Retina (tissue), 1 donor: ENCODE measurements at regions not wholly inside any gene's neighbourhood (a gene's known extent, or its start where the extent isn't known, plus 50 kb on each side); places are given as distances from the start of the nearest gene placed in this dataset.
"Not testable (repeated sequence)": the region's sequence is repeated elsewhere in the genome, so short reads cannot be mapped to it uniquely, and the experiment has no call there.

Source experiments
- DNase-seq: peaks from one replicate; pipeline ENCODE4 v3.0.0-alpha.2; 2016

DNA sequence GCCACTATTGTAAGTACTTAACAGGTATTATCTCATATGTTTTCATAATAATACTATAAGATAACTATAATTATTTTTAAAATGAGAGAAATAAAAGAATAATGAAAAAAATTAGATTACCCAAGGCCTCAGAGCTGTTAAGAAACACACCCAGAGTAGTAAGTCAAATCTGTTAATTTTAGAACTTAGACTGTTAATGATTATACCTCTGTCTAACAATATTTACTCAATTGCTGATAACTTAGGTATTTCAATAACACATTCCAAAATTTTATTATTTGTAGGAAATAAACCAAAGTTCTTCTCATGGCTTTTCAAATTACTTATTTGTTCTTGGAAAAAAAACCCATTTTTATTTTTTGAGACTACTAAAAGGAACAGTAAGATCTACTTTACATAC lies 227.5 kb upstream of the KCNH7 start:
- DNase-seq: no peak

DNA sequence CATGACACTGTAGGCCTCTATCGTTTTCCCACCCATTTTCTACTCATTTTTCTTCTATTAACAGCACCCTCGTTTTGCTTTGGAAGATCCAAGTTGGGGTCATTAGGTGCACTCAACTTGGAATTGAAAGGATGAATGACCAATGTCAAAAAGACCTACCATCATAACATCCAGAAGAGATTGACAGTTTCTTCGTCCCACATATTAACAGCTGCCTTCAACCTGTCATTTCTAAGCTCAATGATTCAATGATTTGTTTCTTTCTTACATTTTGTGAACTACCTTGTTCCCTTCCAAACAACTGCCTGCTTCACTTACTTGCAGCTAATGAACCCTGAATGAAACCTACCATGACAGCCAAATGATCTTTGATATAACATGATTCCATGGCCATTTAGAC lies 224.0 kb upstream of the KCNH7 start:
- DNase-seq: no peak

DNA sequence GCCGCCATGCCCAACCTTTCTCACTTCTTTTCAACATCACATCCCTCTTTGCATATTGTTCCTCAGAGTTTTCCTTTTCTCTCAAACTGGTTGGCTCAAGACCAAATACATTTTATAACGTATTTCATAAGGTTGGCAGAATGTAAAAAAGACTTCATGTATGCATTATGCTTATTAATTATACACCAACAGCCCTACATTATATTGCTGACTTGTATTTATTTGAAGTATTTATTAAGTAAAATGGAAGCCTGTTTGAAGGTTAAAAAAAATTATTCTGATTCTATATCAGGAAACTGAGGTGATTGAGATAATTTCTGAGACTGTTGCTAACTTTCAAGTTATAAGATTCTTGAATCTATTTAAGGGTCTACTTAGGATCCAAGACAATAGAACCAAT lies 208.0 kb upstream of the KCNH7 start:
- DNase-seq: no peak

DNA sequence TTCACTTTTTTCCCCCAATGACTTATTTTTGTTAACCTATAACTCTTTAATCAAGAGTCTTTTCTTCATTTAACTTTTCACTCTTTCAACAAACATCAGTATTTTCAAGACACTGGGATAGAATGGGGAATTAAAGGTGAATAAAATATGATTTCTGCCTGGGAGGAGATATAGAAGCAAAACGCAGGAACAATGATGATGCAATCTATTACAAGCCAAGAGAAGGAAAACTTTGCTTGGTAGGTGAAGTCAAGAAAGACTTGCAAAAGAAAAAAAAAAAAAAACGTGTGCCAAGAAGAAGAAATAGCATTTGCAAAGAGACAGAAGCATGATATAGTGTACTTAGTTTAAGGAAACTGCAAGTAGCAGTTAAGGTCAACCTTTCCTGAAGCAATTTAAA lies 207.3 kb upstream of the KCNH7 start:
- no peak for DNase-seq

DNA sequence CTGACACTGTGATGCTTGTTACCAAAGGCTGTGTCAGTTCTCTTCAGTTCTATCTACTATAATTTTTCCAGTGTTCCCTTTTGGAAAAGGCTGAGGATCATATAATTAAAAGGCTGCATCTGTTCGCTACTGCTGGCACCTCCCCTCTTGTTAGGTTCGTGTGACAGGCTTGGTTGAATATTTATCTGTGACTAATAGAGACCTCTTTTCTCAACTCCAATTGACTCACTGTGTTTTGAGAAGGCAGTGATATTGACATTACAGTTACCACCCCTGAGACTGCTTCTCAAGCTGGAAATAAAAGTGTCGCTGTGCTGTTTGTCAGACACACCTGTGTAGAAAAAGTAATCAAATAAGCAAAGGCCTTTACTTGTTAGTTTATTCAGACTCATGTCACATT lies 205.5 kb upstream of the KCNH7 start:
- peak; percentile 26 for DNase-seq

DNA sequence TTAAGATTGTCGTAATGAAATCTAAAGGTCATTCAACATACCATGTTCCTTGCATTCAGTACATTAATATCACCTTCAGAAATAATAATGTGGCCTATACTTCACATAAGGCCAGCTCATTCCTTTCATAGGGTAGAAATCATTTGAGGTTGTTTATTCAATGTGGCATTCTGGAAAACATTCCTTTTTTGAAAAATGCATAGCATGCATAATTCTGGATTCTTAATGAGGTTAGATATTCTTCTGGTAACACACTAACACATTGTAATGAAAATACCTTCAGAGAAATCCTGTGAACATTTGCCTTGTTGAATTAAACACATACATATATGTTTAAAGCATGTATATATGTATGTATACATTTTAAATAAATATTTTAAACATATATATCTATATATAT lies 204.6 kb upstream of the KCNH7 start:
- no peak for DNase-seq

DNA sequence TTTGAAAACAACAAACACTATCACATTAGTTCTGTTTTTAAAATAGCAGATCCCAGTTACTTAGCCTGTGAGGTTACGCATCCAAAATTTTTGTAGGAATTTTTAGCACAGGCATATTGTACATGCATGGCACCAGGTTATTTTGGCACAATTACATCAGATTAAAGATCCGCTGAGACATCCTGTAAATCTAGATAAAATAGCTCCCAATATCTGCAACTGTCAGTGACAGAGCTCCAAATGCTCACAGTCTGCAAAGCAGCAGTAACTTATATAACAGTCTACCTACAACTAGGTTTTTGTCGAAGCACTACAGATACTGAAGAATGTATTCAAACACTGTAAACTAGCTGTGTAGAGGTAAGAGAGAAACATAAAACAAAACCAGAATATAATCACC lies 200.7 kb upstream of the KCNH7 start:
- no peak for DNase-seq

DNA sequence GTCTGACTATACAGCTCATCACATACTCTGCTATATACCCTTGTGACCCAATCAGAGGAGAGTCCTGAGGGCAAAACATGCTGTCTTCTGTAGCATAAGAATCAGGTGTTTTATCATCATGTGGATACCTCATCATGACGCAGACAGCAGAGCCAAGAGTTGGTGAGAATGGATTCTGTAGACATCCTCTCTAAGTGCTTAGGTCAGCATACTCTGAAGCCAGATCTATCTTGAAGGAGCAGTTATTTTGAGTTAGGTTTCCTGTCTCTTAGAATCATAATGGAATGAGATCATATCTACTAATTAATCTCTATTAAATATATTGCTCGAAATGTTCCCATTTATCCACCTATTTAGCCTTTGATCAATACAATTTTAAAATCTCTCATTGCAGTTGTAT lies 190.2 kb upstream of the KCNH7 start:
- DNase-seq: no peak

DNA sequence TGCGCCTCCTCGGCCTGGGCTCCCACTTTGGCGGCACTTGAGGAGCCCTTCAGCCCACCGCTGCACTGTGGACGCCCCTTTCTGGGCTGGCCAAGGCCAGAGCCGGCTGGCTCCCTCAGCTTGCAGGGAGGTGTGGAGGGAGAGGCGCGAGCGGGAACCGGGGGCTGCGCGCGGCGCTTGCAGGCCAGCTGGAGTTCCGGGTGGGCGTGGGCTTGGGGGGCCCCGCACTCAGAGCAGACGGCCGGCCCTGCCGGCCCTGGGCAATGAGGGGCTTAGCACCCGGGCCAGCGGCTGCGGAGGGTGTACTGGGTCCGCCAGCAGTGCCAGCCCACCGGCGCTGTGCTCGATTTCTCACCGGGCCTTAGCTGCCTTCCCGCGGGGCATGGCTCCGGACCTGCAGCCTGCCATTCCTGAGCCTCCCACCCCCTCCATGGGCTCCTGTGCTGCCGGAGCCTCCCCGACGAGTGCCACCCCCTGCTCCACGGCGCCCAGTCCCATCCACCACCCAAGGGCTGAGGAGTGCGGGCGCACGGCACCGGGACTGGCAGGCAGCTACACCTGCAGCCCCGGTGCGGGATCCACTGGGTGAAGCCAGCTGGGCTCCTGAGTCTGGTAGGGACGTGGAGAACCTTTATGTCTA lies 187.7 kb upstream of the KCNH7 start:
- DNase-seq: not testable (repeated sequence)

DNA sequence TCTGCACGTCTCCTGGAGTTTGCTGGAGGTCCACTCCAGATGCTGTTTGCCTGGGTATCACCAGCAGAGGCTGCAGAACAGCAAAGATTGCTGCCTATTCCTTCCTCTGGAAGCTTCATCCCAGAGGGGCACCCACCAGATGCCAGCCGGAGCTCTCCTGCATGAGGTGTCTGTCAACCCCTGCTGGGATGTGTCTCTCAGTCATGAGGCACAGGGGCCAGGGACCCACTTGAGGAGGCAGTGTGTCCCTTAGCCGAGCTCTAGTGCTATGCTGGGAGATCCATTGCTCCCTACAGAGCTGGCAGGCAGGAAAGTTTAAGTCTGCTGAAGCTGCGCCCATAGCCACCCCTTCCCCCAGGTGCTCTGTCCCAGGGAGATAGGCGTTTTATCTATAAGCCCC lies 178.3 kb upstream of the KCNH7 start:
- DNase-seq: not testable (repeated sequence)

DNA sequence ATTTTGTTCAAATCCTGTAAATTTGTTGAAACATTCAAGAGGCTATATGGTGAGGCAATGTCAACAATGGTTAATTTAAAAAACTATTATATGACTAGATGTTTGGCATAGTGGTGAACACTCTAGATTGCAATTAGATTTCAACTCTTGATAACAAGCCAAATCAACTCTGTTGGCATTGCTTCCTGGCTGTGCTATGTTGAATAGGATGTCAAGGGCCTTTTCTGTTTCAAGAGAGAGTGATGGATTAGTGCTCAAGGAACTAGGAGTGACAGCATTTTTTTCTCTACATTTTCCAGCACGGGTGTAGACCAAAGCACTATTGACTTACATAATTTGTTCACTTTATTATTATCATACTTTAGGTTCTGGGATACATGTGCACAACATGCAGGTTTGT lies 172.4 kb upstream of the KCNH7 start:
- no peak for DNase-seq

DNA sequence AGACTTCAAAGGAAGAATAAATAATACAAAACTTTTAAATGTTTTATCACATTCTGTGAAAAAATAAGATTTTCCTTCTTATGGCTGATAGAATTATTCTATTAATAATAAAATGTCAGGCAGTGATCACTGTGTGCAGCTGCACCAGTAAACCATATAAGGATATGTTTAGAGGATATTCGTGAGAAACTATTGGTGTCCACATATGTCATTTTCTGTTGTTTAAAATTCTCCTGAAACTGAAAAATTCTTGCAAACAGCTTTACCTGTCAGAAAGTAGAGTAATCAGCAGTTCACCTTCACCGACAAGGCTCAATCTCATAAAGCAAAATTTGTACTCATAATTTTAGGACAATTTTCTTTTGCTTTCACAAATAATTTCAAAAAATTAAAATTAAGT lies 170.1 kb upstream of the KCNH7 start:
- DNase-seq: no peak

DNA sequence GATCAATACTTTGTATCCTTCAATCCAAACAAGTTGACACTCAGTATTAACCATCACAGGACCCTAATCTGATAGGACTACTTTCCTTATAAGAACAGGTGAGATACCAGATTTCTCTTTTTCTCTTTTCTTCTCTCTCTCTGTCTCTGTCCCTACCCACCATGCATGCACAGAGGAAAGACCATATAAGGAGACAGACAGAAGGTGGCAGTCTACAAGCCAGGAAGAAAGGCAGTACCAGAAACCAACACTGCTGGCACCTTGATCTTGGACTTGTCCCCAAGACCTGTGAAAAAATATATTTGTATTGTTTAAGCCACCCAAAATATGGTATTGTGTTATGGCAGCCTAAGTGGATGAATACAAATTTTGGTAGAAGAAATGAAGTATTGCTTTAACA lies 156.2 kb upstream of the KCNH7 start:
- DNase-seq: no peak

DNA sequence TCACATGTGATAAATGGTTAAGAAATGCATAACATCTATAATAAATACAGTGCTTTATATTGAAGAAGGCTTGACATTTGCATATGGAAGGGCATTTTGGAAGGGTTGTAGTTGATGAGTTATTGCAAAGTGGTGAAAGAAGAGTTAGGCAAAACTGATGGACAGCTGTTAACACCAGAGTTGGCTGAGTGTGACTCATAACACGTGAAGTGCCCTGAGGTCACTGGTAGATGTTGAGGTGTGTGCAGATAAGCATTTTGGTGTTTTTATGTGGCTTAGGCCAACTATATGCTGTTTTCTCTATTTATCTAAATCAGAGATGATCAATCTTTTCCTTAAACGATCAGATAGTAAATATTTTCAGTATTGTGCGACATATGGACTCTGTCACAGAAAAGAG lies 154.3 kb upstream of the KCNH7 start:
- DNase-seq: no peak

DNA sequence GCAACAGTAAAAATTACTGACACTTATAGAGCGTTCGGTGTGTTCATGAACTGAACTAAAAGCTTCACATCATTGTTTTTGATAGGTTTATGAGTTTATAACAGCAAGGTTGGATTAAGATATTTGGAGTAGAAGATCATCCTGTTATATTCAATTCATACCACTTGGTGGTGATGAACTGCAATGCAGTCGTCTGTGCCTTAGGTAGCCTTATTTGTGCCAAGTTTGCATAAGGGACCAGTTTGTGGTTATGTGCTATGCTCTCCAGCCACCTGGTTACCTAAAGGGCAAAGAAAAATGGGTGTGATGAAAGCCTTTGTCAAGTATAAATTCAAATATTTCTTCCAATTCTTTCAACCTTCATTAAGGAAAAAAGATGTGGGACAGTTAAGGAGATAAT lies 150.9 kb upstream of the KCNH7 start:
- no peak for DNase-seq

DNA sequence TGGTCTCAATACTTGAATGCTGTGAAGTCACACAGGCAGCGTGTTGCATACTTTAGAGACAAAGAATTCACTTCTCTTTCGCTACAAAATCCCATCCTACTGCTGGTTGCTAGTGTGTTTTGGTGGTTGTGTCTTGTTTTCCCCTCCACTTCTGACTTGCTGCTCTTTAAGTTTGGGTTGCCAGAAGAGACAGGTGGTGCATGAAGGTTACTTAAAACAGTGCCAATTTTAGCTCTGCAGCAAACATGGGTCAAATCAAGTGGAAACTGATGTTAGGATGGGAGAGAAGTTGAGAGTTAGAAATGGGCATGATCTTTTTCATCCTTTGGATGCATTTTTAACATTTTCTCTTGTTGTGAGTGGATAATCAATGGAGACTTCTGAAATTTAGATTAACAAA lies 136.2 kb upstream of the KCNH7 start:
- DNase-seq: no peak

DNA sequence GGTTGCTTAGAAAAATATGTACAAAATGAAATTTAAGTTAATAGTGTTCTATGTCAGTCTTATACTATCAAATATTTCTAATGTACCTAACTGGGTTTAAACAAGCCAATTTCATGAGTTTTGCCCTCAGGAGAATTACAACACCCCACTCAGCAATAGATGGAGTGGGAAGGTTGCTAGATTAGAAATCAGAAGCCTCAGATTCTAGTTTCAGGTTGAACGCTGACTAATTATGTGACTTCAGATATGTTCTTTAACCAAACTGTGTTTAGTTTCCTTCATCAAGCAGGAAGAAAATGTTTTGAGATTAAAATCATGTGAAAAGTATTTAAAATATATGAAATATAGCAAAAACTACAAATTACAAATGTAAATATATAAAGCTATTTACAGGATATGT lies 133.8 kb upstream of the KCNH7 start:
- no peak for DNase-seq

DNA sequence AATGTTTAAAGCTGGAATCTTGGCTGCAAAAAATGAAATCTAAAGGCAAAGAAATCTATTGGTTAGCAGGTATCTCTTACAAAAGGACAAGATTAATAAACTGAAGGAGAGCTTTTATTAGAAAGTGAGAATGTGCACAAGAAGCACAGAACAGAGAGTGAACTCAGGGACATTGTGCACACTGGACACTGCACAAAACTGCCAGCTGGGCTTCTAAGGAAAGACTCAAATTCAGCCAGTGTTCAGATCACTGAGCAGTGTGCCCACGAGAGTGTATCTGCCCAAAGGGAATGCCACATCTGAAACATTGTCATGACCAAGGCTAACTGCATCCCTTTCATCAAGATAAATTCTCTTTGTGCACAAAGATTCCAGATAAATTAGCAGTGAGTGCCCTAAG lies 129.7 kb upstream of the KCNH7 start:
- peak; percentile 14 for DNase-seq

DNA sequence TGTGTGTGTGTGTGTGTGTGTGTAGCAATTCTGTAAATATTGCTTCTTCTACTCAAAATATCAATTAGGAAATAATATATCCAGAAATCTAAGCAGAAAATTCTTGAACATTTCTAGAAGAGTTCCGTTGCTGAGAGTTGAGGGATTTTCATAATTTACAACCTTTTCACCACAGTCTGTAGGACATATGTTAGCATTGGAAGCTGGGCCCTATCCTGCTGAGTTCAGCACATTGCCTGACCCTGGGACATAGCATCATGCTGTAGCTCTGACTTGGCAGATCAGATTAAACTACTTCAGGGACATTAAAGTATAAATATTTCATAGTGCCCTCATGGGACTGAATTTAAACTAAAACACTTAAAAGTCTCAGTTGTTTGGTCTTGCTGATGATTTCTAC lies 129.2 kb upstream of the KCNH7 start:
- peak; percentile 12 for DNase-seq

DNA sequence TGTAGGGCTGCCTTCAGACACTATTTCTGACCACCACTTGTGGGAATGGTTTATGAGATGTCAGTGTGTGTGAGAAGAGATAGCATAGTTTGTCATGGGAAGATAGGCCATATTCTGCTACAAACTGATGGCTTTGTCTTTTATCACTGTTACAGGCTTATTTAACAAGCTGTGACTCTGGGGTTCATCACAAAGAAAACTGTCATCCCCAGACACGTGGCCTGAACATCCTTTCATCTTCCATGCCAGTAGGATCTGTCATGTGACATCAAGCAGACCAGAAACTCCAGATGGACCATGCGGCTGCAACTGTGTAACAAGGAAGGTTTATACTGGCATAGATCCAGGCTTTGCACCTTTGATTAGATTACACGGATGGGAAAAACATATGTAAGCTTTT lies 128.6 kb upstream of the KCNH7 start:
- DNase-seq: peak; percentile 3

DNA sequence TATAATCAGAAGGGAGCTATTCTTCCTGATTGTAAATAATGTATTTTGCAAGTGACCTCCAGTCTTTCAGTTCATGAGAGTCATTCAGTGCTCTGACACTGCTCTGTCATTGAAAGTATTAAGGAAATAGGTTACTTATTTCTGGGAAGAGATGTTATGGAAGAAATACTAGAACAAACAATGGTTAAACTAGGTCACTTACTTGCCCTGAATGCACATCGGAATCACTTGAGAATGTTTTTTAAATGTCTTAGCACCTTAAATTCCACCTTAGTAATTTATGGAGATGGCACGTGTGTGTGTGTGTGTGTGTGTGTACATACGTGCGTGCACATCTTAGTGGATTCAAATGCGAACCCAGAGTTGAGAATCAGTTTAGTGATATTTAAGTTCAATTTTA lies 126.6 kb upstream of the KCNH7 start:
- DNase-seq: no peak

DNA sequence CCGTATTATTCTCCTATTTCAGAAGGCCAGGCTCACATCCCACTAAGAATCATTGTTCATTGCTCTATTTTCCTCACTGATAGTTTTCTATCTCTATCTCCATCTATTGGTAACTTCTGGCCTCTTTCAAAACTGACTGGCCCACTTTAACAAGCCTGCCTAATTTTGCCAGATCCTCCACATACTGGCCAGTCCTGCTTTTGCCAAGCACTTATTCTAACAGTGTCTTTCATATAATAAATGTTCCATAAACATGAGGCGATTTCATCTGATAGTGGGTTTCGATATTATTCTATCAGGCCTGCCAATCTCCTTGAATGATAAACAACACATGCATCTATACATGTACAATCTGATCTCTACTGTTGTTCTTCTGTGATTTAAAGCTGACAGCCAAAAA lies 125.9 kb upstream of the KCNH7 start:
- no peak for DNase-seq

DNA sequence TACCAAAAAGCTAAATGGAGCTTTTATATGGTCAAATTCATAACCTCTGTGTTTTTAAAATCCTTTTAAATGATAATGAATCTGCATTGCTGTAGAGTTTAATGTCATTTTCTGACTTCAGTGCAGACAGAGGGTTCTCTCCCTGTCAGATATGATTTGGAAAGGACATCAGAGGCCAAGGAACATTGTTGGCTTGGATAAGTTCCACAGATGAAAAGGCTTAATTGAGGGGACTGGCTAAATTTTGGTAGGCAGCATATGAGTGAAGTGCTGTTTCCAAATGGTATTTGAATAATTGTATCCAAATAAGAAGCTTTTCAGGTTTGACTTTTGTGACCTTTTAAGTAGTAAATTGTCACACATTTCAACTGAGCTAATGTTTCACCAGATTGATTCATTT lies 124.6 kb upstream of the KCNH7 start:
- no peak for DNase-seq

DNA sequence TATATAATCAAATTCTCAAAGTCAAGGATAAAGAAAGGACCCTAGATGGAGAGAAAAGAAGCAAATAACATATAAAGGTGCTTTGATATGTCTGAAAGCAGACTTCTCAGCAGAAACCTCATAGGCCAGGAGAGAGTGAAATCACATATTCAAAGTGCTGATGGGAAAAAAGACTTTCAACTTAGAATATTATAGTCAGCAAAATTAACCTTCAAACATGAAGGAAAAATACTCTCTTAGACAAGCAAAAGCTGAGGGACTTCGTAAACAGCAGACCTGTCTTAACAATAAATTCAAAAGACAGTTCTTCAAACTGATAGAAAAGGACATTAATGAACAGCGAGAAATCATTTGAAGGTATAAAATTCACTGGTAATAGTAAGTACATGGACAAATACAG lies 107.2 kb upstream of the KCNH7 start:
- no peak for DNase-seq

DNA sequence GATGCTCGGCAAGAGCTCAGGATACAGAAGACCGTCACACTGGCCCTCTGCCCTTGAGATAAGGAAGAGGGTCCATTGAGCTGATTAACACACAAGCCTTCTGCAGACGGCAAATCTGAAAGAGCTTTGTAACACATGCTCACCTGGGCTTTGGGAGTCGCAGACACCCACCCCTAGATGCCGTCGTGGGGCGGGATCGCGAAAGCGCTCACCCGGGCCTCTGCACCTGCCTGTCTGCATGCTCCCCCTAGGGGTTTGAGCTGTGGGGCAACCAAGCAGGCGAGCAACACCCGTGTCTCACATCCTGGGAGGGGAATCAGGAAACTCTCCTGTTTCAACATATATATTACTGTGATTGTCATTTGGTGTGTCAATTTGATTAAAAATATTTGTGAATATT lies 99.8 kb upstream of the KCNH7 start:
- DNase-seq: no peak

DNA sequence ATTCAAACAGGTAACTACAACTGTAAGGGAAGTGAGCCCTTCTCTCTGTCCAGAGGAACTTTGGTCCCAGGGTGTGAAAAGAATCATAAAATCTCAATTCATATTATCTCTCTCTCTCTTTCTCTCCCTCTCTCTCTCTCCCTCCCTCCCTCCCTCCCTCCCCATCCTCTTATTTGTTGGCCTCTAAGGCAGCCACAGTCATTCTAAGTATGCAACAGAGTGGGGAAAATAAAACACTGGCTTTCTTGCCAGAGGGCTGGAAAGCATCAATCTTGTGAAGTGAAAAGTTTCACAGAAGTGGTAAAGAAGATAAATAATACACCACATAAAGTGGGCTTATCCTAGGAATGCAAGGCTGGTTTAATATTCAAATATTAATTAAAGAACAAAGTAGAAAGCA lies 95.6 kb upstream of the KCNH7 start:
- no peak for DNase-seq
